Activated CD4-positive, alpha-beta T cell treated with anti-CD3 and anti-CD28 coated beads, Interleukin-2, Interleukin-6, amounts not matched to agents 100 ng/mL and 50 ng/mL, durations not matched to agents 16 hours and 8 hours (primary cell): ENCODE measurements at regions not wholly inside any gene's neighbourhood (a gene's known extent, or its start where the extent isn't known, plus 50 kb on each side); places are given as distances from the start of the nearest gene placed in this dataset.
"Not testable (repeated sequence)": the region's sequence is repeated elsewhere in the genome, so short reads cannot be mapped to it uniquely, and the experiment has no call there.

Experiments used
- DNase-seq: peaks from one replicate; pipeline ENCODE4 v3.0.0-alpha.2; 2020

DNA sequence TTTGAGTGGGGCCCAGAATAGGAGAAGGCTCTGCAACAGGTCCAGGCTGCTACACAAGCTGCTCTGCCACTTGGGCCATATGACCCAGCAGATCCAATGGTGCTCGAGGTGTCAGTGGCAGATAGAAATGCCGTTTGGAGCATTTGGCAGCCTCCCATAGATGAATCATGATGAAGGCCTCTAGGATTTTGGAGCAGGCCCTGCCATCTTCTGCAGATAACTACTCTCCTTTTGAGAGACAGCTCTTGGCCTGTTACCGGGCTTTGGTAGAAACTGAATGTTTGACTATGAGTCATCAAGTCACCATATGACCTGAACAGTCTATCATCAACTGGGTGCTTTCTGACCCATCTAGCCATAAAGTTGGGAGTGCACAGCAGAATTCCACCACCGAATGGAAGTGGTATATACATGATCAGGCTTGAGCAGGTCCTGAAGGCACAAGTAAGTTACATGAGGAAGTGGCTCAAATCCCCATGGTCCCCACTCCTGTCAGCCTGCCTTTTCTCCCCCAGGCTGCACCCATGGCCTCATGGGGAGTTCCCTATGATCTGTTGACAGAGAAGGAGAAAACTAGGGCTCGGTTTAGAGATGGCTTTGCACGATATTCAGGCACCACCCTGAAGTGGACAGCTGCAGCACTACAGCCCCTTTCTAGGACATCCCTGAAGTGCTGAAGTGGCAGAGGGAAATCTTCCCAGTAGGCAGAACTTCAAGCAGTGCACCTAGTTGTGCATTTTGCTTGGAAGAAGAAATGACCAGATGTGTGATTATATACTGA is 971.4 kb downstream of the MCTP2 start:
- DNase-seq = peak; percentile 1

DNA sequence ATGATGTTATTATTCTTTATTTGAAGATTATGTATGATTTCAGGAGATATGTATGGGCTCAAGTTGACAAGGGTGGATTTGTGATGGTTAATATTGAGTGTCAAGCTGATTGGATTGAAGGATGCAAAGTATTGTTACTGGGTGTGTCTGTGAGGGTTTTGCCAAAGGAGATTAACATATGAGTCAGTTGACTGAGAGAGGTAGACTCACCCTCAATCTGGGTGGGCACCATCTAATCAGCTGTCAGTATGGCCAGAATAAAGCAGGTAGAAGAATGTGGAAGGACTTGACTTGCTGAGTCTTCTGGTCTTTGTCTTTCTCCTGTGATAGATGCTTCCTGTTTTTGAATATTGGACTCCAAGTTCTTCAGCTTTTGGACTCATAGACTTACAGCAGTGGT is 973.7 kb downstream of the MCTP2 start:
- no peak for DNase-seq

DNA sequence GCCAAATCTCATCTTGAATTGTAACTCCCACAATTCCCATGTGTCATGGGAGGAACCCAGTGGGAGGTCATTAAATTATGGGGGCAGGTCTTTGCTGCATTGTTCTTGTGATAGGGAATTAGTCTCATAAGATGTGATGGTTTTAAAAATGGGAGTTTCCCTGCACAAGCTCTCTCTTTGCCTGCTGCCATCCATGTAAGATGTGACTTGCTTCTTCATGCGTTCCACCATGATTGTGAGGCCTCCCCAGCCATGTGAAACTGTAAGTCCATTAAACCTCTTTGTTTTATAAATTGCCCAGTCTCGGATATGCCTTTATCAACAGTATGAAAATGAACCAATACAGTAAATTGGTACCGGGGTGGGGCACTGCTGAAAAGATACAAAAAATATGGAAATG is 974.5 kb downstream of the MCTP2 start:
- DNase-seq = not testable (repeated sequence)

DNA sequence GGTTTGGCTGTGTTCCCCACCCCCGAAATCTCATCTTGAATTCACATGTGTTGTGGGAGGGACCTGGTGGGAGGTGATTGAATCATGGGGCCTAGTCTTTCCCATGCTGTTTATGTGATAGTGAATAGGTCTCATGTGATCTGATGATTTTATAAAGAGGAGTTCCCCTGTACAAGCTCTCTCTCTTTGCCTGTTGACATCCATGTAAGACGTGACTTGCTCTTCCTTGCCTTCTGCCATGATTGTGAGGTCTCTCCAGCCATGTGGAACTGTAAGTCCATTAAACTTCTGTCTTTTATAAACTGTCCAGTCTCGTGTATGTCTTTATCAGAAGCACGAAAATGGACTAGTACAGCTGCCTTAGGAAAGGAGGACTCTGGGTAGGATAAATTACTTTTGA is 976.7 kb downstream of the MCTP2 start:
- DNase-seq = no peak

DNA sequence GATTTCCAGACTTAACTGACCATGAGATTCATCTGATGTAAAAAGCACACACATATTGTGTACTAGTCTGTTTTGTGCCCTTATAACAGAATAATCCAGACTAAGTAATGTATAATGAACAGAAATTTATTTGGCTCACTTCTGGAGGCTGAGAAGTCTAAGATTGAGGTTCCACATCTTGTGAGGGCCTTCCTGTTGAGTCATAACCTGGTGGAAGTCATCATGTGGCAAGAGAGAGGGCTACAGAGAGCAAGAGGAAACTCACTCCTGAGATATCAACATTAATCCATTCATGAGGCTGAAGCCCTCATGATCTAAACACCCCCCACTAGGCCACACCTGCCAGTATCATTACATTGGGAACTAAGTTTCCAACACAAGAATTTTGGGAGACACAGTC is 977.6 kb downstream of the MCTP2 start:
- DNase-seq = no peak

DNA sequence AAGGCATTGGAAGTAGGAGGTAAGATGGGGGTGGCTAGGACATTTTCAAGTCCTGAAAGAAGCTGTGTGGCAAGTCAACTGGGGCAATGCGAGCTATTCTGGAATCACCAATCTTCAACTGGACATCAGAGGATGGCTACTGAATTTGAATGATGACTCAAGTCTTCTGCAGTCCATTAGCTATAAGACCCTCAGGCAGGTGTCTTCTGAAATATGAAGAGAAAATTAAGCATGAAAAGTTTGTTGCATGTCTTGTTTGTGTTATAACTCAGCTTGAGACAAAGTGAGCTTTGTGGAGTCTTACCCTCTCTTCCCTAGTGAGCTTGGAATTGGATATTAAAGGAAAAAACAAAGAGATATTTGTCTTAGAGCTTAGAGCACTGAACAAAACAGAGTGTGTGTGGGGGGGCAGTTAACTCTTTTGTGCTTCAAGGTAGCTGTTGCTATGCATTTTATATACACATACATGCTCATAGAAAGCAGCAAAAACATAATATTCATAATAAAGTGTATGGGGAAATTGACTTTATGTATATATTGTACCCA is 979.1 kb downstream of the MCTP2 start:
- no peak for DNase-seq

DNA sequence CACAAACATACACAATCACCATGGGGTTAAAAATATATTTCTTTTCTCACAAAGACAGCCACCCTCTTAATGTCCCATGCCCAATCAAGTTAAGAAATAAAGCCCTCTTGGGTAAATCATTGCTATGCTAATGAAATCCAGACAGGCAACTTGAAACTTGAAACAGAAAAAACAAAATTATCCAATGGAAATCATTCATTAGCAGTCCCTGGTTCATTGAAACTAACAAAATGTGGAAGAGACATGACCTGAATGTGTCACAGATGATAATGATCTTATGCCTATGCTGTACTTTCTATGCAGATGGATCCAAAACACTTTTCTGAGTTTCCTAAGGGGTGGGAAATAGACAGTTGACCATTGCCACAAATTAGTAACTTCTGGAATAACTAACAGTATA is 983.7 kb downstream of the MCTP2 start:
- no peak for DNase-seq

DNA sequence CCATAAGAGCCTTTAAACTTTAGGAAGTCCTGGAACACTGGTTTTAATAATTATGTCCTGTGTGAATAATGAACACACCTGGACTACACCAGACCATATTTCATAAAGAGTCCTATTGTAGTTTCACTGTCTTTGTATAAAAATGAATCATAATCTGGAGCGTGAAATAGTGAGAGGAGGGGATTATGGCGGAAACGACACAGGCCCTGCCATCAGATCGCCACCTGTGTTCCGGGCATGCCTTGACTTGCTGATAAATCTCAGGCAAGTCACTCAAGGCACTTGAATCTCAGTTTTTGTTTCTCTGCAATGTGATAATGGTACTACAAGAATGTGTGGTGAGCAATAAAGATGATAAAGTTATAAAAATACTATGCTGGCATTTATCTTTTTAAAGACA is 995.5 kb downstream of the MCTP2 start:
- DNase-seq = no peak

DNA sequence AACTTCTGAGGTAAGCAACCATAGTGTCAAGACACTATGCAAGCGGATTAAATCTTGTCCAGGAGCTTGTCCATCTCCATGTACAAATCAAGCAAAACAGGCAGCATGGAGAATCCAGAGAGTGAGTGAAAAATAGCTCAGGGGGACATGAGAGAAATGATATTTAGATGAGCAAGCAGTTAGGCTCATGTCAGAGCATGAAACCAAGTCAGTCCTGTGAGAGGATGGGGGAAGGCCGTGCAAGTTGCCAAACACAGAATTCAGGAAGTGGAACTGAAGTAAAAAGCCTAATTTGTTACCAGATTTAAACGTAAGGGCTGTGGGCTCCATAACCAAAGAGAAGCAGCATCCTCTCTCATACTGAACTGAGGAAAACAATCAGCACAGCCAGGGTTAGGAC is 995.9 kb downstream of the MCTP2 start:
- no peak for DNase-seq

DNA sequence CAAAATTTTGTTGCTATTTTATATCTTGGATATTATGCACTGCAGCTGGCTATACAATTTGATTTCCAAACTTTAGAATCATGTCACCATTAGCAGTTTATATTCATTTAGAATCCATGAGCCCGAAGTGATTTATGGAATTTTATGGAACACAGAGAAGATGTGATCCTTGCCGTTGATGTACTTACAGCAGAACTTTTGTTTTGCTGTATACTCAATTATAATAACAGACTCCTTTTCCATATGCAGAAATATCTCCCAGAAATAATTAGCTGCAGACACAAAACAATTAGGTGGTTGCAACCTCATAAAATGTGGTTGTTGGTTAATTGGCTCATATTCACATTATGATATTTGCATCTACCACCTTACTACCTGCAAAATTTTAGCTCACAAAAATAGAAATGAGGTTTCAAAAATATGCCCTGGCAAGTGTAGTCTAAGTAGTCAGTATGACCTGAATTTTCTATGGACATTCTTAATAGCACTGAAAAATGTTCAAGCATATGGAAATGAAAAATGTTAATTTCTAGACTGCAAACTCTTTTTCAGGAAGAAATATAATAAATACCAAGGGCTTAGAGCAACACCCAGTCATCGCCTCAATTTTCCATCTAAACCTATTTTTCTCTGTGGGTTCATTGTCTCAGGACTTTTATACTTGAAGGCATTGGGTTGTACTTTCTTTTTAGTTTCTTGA is 997.6 kb downstream of the MCTP2 start:
- DNase-seq = no peak

DNA sequence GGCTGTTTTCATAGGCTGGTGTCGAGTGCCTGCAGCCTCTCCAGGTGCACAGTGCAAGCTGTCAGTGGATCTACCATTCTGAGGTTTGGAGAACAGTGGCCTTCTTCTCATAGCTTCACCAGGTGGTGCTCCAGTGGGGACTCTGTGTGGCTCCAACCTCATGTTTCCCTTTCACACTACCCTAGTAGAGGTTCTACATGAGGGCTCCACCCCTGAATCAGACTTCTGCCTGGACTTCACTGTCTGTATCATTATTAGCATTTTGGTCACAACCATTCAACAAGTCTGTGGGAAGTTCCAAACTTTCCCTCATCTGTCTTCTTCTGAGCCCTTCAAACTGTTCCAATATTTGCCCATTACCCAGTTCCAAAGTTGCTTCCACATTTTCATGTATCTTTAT is 1003.7 kb downstream of the MCTP2 start:
- no peak for DNase-seq

DNA sequence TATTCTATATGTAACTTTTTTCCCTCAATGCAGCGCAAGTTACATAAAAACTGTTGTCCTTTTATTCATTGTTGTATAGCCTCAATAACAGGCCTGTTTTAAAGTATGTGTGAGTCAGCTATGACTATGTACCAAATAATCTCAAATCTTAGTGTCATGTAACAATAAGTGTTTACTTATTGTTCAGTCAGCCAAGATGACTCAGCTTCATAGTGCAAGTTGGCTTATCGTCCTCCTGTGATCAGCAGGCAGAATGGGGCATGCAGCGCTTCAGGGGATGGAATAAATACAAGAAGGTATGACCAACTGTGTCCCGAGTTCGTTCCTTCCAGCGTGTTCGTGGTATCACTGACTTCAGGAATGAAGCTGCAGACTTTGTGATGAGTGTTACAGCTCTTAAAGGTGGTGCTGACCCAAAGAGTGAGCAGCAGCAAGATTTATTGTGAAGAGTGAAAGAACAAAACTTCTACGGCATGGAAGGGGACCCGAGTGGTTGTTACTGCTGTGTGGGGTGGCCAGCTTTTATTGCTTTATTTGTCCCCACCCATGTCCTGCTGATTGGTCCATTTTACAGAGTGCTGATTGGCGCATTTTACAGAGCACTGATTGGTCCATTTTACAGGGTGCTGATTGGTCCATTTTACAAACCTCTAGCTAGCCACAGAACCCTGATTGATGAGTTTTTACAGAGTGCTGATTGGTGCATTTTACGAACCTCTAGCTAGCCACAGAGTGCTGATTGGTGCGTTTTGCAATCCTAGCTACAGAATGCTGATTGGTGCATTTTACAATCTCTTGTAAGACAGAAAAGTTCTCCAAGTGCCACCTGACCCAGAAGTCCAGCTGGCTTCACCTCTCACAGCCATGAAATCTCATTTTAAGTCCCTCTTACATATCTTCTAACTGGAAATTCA is 1016.0 kb downstream of the MCTP2 start:
- DNase-seq = no peak

DNA sequence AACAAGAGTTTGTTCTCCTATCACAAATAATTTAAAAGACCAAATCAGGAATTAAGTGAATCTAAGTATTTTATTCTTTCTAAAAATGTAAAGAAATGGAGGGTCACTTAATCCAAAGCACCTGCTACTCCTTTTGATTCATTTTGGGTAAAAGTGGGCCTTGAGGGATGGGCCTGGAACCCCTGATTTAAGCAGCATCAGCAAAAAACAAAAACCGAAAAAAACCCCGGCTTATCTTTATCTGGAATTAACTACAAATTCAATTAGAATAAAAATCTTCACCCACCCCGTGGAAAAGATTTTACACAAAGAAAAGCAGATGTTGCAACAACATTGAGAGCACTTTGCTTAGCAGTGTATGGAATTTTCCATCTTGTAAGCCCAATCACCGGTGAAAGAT is 1018.2 kb downstream of the MCTP2 start:
- DNase-seq = no peak

DNA sequence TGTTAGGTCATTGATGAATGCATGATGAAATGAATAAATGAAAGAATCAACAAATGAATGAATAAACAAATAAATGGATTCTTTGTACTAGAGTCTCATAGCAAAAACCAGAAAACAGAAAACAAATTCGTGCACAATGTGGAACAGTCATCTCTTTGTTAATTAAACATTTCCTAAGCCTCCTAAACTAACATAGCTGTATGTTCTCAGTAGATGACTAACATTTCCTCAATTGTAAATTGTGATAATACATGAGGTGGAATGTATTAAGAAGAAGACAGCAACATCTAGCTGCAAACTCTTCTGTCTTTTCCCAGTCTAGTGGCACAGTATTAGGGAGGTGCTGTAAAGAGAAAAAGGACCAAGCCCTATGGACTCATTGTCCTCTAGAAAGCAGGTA is 1021.0 kb downstream of the MCTP2 start:
- no peak for DNase-seq

DNA sequence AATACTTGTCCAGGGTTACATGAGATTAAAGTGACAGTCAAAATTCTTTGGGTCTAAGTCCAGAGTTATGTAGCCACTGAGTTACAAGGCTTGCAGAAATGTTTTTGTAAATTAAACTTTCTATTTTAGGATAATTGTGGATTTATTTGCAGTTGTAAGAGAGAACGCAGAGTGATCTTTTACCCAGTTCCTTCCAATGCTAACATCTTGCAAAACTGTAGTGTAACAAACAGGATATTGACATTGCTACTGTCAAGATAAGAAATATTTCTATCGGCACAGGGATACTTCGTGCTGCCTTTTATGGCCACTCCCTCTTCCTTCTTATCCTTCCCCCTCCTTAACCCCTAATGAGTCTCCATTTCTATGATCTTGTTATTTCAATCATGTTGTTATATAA is 1022.9 kb downstream of the MCTP2 start:
- no peak for DNase-seq

DNA sequence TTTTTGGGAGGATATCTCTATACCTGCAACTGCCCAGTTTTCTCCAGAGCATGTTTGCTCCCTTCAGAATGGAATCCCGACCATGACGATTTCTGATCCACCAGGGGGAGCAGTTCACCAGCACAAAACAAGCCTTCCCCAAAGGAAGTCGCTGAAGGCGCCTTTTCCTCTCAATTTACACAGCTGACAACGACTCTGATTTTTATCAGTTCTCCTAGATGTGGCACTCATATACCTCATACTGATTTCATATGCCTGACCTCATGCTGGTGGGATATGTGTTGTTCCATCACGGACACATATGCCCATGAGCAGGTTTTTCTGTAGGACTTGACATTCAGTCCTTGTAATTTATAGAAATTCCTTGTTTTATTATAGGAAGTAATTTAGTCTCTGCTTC is 1028.2 kb downstream of the MCTP2 start:
- peak; percentile 66 for DNase-seq

DNA sequence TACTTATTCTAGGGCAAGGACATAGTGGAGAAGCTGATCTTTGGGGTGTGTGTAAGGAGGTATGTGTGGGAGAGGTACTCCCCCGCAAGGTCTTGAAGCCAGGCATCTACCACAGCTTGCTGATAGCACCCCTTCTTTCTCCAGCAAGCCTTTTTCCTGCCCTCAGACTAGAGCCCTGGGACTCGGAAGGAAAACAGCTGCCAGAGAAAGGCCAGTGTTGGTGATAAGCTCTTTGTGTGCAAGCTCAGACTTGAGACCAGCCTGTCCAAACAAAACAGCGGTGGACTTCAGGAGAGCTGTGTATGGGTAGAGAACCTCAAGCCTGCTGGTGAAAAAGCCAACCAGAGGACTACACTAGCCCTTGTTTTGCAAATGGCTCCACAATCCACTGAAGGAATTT is 1028.6 kb downstream of the MCTP2 start:
- DNase-seq = no peak

DNA sequence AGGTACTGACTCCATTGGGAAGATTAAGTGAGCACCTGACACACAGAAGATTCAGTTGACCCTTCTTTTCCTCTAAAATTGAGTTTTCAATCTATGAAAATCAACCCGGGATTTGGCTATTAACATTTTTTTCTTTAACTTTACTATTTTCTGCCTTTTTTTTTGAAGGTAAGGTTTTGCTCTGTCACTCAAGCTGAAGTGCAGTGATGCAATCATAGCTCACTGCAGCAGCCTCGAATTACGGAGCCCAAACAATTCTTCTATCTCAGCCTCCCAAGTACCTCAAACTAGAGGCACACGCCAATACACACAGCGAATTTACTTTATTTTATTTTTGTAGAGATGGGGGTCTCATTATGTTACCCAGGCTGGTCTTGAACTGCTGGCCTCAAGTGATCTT is 1029.5 kb downstream of the MCTP2 start:
- no peak for DNase-seq

DNA sequence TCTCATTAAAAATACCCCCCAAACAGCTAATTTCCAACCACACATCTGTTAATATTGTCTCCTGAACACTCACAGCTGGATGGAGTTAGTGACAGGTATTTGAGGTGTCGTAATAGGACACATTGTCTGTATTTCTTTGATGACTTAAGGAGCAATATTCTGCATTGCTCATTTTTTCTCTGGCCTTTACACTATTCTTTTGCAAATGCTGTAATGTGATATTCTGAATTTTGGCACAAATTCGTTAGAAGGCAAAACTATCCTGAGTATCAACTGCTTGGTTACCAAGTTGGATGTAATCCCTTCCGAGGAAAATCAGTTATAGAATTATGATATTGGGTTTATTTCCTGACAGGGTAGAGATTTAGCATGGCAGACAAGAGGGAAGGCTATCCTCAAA is 1030.2 kb downstream of the MCTP2 start:
- DNase-seq = no peak

DNA sequence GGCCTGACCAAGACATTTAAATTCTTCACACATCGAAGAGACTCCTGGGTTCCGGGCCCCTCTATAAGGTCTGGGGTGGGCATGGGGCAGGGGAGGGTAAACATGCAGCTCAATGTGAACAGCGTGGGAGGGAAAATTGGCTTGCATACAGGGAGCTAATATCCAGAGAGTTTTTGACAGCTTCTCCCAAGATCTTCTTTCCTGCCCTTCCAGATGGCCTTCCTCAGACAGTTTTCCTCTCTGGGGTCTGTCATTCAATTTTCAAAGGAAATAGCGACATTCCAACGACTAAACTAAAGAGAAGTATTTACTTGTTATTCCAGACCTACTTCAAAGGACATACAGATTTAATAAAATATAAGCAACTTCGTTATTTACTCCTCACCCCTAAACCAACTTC is 1030.6 kb downstream of the MCTP2 start:
- DNase-seq = no peak

DNA sequence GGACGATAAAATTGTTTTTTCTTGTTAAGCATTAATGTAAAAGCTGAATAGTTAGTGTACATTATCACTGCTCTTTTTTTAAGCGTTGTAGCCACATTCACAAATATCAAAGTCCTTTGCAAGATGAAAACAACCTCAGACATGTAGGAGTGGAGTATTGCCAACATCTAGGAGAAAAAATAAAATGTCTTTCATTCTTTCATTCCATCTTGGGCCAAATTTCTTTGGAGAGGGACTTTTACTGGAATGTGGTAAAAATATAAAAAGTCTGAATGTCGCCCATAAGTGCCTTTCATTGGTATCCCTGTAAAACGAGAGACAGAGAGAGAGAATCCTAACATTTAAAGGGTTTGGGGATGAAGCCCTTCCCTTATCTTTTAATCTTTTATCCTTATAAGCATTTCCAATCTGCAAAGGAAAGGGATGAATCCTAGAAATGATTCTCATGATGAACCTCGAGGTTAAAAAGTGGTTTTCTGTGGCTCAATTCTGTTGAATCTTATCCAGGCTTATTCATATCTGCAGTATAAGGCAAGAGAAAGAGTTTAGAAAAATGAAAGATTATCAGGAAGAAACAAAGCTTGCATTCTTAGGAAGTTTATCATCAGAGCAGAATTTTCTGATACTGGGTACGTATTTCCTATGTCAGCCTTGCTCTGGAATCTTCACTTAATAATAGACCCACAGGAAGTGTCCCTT is 1031.7 kb downstream of the MCTP2 start:
- DNase-seq = no peak

DNA sequence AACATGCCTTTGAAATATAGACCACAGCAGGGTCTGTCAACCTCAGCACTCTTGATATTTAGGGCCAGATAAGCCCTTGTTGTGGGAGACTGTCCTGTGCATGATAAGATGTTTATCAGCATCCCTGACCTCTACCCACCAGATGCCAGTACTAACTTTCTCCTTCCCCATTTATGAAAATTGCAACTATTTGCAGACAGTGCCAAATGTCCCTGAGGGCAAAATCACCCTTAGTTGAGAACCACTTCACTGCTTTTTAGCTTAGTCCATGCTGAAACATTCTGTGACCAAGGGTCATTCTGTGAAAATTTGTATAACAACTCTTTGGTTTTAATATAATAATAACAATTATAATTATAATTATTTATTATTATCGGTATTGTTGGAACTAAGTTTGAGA is 1032.4 kb downstream of the MCTP2 start:
- DNase-seq = no peak
